ENCODE measurements at regions not wholly inside any gene's neighbourhood (a gene's known extent, or its start where the extent isn't known, plus 50 kb on each side); places are given as distances from the start of the nearest gene placed in this dataset.

DNA sequence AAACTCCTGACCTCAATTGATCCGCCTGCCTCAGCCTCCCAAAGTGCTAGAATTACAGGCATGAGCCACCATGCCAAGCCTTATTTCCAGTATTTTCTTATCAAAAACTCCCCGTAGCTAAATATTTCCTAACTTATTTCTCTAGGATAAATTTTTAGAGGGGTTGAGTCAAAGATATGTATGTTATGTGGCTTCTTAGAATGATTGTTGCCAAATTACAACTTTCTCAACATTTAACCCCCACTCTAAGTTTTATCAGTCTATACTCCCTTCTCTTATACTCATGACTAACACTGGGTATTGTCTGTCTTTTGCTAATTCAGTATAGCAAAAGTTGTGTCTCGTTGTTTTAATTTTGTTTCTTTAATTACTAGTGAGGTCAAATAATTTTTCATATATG, 187.7 kb upstream of the LNX1 start:
- DNase-seq: no peak
- no peak for TF ChIP-seq GATA1 (IDR thresholded peaks at IDR 0.05; ENCODE audit: low read depth, low read length)

GRCh38 chr4:53778155-53778554, 186.9 kb upstream of the LNX1 start:
- no peak for TF ChIP-seq POLR2A (IDR thresholded peaks at IDR 0.05; ENCODE audit: low read length)
- no peak for TF ChIP-seq GATA1 (IDR thresholded peaks at IDR 0.05; ENCODE audit: low read depth, low read length)
- no peak for DNase-seq

GRCh38 chr4:53777244-53777984, 186.1 kb upstream of the LNX1 start:
- TF ChIP-seq POLR2A (IDR thresholded peaks at IDR 0.05; ENCODE audit: low read length): no peak
- TF ChIP-seq GATA1 (IDR thresholded peaks at IDR 0.05; ENCODE audit: low read depth, low read length): no peak
- no peak for DNase-seq

DNA sequence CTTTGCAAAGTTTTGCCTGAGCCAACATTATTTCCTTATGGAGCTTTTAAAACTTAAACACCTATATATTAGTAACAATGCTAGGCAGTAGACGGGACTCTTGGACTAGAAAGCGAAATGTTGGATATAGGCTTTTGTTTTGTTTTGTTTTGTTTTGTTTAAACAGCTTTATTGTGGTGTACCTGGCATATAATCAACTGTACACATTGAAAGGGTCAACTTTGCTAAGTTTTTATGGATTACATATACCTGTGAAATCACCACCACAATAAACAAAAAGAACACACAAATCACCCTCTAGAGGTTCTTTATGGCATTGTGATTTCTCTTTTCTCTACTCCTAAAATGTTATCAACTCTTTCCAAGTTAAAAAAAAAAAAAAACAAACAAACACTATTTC, 184.9 kb upstream of the LNX1 start:
- DNase-seq: no peak
- TF ChIP-seq POLR2A (IDR thresholded peaks at IDR 0.05; ENCODE audit: low read length): no peak
- TF ChIP-seq GATA1 (IDR thresholded peaks at IDR 0.05; ENCODE audit: low read depth, low read length): no peak

GRCh38 chr4:53775381-53775780, 184.1 kb upstream of the LNX1 start:
- TF ChIP-seq GATA1 (IDR thresholded peaks at IDR 0.05; ENCODE audit: low read depth, low read length) (no peak), POLR2A (IDR thresholded peaks at IDR 0.05; ENCODE audit: low read length) (no peak)

GRCh38 chr4:53771326-53771725, 180.0 kb upstream of the LNX1 start:
- no peak for DNase-seq
- TF ChIP-seq POLR2A (IDR thresholded peaks at IDR 0.05; ENCODE audit: low read length) (no peak), GATA1 (IDR thresholded peaks at IDR 0.05; ENCODE audit: low read depth, low read length) (no peak)

More at GRCh38 chr4:53775381-53775780, 184.1 kb upstream of the LNX1 start:
- no peak for DNase-seq

GRCh38 chr4:53767482-53767881, 176.2 kb upstream of the LNX1 start:
- TF ChIP-seq POLR2A (IDR thresholded peaks at IDR 0.05; ENCODE audit: low read length) (no peak), GATA1 (IDR thresholded peaks at IDR 0.05; ENCODE audit: low read depth, low read length) (no peak)

GRCh38 chr4:53764761-53765490, 173.6 kb upstream of the LNX1 start:
- no peak for DNase-seq
- TF ChIP-seq POLR2A (IDR thresholded peaks at IDR 0.05; ENCODE audit: low read length) (no peak), GATA1 (IDR thresholded peaks at IDR 0.05; ENCODE audit: low read depth, low read length) (no peak)

More at GRCh38 chr4:53767482-53767881, 176.2 kb upstream of the LNX1 start:
- no peak for DNase-seq

DNA sequence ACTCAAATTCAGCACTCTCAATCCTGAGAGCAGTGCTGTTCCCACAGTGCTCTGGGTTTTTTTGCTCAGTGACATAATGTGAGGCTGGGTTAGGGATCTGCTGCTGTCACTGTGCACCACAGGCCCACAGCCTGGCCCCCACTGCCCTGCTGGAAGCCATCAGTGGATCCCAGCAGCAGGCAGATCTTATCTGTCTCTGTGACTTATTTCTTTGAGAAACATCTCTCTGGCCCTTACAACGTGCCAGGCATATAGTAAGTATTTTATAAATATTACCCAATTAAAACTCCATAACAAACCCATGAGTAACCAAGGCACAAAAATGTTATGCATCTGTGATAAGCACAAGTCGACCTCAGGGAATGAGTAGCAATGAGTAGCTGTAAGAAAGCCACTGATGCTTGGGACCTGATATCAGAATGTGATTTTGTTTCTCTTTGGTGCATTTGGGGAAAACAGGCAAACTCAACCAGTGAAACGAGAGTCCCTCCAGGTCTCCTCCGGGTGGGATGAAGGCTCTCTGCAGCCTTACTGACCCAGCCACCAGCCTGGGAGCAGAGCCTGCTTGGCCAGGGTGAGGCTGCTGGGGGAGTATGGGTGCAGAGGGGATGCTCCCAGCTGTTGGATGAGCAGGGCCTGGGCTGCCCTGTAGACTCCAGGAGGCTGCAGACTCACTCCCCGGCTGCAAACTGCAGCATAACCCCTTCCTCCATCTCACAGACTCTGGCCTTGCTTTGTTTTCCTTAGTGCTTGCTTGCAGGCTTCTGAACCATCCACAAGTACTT, 172.7 kb upstream of the LNX1 start:
- no peak for DNase-seq

GRCh38 chr4:53755656-53756055, 164.4 kb upstream of the LNX1 start:
- no peak for DNase-seq
- no peak for TF ChIP-seq POLR2A (IDR thresholded peaks at IDR 0.05; ENCODE audit: low read length)
- TF ChIP-seq GATA1 (IDR thresholded peaks at IDR 0.05; ENCODE audit: low read depth, low read length): no peak

More for the DNA sequence above, 172.7 kb upstream of the LNX1 start:
- TF ChIP-seq GATA1 (IDR thresholded peaks at IDR 0.05; ENCODE audit: low read depth, low read length): no peak
- TF ChIP-seq POLR2A (IDR thresholded peaks at IDR 0.05; ENCODE audit: low read length): no peak

GRCh38 chr4:53752124-53752523, 160.8 kb upstream of the LNX1 start:
- TF ChIP-seq GATA1 (IDR thresholded peaks at IDR 0.05; ENCODE audit: low read depth, low read length): no peak
- no peak for TF ChIP-seq POLR2A (IDR thresholded peaks at IDR 0.05; ENCODE audit: low read length)
- DNase-seq: no peak

DNA sequence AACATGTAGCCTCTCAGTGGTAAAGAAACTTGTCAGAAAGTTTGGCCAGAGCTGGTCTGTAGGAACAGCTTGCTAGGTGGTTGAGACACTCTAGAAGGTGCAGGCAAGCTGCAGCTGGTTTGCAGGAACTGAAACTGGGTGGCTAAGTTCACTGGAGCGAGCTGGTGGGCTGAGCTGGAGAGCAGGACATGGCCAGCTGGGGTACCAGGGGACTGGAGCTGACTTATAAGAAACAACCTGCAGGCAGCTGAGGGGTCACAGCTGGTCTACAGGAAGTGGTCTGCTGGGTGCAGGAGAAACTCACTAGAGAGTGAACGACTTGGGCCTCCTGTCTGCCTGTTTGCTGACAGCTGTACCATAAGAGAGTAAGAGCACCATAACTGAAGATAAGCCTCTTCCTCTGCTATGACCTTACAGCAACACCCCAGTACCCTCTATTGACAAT, 157.1 kb upstream of the LNX1 start:
- TF ChIP-seq POLR2A (IDR thresholded peaks at IDR 0.05; ENCODE audit: low read length) (no peak), GATA1 (IDR thresholded peaks at IDR 0.05; ENCODE audit: low read depth, low read length) (no peak)
- no peak for DNase-seq

- no peak for TF ChIP-seq POLR2A (IDR thresholded peaks at IDR 0.05; ENCODE audit: low read length)
- no peak for DNase-seq
Measured at GRCh38 chr4:53747401-53747800, 156.1 kb upstream of the LNX1 start.

All from erythroblast (primary cell).